HG03439 (cell line): ENCODE measurements at regions not wholly inside any gene's neighbourhood (a gene's known extent, or its start where the extent isn't known, plus 50 kb on each side); places are given as distances from the start of the nearest gene placed in this dataset.
"Not testable (repeated sequence)": the region's sequence is repeated elsewhere in the genome, so short reads cannot be mapped to it uniquely, and the experiment has no call there.

Experiments used
- ATAC-seq: cut with Tn5 transposase; IDR thresholded peaks from one replicate; pipeline ENCODE4 v1.9.1; 2021; ENCODE audit warnings: mild to moderate bottlenecking, moderate library complexity; ENCODE audit not compliant: unreplicated experiment

- not testable (repeated sequence) for ATAC-seq
Measured at GRCh38 chr7:145805496-145805895, 311.1 kb upstream of the CNTNAP2 start.

DNA sequence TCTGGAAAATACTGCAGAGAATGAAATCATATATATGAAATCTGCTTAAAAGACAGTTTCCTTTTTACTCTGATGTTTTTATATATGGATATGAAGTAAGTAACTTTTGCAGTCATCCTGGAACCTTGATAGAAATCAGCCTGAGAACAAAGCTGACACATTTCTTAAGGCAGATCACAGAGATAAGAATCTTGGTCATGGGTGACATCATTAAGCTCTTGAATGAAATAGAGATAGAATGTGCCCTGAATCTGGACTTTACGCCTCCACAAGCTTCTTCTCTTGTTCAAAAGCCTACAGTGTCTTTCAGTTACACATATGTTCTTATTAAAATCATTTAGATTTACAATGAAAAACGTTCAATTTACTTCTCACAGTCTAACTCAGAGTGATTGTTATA, 319.1 kb upstream of the CNTNAP2 start:
- ATAC-seq = no peak

DNA sequence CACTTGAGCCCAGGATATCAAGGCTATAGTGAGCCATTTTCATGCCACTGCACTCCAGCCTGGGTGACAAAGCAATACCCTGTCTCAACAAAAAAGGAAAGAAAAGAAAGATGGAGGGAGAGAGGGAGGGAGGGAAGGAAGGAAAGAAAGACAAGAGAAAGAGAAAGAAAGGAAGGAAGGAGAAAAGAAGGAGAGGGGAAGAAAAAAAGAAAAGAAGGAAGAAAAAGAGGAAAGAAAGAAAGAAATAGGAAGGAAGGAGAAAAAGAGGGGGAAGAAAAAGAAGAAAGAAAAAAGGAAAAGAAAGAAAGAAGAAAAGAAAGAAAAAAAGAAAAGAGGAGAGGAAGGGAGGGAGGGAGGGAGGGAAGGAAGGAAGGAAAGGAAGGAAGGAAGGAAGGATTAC, 321.5 kb upstream of the CNTNAP2 start:
- ATAC-seq = no peak

DNA sequence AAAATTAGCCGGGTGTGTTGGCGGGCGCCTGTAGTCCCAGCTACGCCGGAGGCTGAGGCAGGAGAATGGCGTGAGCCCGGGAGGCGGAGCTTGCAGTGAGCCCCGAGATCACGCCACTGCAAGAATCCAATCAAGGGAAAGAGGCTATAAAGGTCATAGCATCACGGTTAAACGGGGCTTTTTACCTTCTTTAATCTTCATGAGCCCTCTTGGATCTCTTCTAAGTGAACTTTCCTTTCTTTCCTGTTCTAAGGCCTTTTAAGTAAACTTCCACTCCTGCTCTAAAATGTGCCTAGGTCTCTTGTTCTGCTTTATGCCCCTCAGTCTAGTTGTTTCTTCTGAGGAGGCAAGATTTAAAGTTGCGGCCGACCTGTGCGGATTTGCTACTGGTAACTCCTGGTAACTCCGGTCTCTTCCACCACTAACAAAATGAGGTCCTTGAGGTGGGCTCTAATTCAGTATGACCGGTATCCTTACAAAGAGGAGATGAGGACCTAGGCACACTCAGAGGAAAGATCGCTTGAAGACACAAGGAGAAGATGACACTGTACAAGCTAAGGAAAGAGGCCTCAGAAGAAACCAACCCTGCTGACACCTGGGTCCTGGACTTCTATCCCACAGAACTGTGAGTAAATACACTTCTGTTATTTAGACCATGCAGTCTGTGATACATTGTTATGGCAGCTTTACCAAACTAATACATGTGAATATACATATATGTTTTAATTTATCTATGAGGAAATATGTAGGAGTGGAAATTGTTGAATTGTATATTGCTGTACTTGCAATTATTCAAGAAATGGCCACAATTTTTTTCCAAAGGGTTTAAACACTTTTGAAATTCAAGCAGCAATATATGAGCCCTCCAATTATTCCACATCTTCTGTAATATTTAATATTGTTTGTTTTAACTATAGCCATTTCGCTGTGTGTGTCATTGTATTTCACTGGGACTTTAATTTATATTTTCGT, 331.5 kb upstream of the CNTNAP2 start:
- ATAC-seq = no peak

- ATAC-seq = not testable (repeated sequence)
Measured at GRCh38 chr7:145781388-145781787, 335.2 kb upstream of the CNTNAP2 start.

DNA sequence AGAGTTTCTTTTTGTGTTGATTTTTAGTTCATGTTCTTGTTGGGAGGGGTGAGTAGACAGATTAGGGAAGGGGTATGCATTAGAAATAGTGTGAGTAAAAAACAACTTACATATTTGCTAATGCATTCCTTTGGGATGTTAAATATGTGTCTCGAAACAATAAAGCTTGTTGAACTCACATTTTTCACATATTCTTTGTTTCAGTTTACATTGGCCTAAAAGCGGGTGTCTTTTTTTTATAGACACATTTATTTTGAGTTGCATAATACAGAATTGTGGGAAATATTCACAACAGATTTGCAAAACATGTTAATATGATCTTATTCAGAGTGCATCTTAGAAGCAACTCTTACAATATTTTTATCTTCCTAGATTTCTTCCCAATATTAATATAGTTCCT, 337.5 kb upstream of the CNTNAP2 start:
- ATAC-seq = no peak

DNA sequence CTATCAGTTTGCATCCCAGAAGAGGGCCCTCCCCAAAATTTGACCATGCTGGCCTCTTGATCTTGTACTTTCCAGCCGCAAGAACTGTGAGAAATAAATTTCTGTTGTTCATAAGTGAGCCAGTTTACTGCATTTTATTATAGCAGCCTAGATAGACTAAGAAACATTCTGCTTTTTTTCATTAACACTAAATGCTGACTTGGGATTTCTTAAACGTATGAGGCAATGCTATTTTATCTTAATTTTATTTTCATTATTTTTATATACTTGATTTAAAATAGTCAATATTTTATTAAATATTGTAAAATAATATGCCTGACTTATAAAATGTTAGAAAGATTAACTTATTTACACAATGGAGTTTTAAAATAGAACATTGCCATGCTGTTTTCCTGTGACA, 341.8 kb upstream of the CNTNAP2 start:
- no peak for ATAC-seq

GRCh38 chr7:145753004-145753403, 363.6 kb upstream of the CNTNAP2 start:
- no peak for ATAC-seq

- no peak for ATAC-seq
Measured at GRCh38 chr7:145737617-145738016, 379.0 kb upstream of the CNTNAP2 start.

DNA sequence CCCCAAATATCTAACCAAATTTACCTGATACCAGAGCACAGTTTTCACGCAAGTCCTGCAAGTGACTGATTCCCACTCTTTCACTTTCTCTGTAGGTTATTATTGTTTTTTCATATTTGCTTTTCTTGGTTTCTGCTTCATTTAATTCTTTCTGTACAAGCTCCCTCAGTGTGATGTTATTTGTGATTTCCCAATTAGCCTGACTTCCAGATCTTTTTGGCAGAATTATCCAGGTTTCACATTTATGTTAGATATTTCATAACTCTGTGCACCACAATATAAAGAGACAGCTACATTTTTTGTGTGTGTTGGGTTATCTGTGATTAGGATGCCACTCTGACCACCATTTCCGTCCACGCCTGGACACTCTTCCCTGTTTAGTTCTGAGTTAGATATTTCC, 381.5 kb upstream of the CNTNAP2 start:
- no peak for ATAC-seq

- ATAC-seq = no peak
Measured at GRCh38 chr7:145732521-145732920, 384.1 kb upstream of the CNTNAP2 start.

- ATAC-seq = no peak
Measured at GRCh38 chr7:145729691-145730090, 386.9 kb upstream of the CNTNAP2 start.

- no peak for ATAC-seq
Measured at GRCh38 chr7:145718129-145718528, 398.5 kb upstream of the CNTNAP2 start.

- no peak for ATAC-seq
Measured at GRCh38 chr7:145700488-145700887, 416.1 kb upstream of the CNTNAP2 start.

DNA sequence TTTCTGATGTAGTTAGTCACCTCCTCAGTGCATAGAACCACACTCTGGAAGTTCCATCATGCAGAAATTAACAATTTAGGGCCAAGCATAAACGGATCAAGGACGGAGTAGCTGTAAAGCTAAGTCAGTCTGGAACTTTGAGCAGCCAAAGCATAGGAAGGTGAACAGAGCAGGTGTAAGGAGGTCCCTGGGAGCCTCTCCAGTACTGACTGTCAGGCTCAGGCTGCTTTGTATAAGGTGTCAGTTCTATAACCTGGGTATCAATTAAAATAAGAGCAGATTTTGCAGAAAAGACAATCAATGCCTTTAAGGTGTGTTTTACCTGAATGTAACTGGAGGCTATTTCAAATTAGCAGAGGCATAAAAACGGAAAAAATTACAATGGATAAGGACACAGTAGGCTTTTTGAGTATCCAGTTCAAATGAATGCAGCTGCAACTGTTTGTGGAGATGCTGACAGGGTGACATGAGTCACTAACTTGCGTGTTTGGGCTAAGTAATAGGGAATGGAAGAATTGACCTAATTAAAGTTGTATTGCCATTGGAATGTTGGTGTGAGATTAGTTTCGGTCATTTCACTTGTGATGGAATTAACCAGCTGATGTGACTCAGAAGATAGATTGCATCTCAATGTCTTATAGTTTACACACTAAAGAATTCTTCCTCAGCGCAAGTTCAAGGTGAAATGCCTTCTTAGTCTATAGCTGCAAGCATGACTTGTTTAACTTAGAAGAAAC, 417.9 kb upstream of the CNTNAP2 start:
- no peak for ATAC-seq

DNA sequence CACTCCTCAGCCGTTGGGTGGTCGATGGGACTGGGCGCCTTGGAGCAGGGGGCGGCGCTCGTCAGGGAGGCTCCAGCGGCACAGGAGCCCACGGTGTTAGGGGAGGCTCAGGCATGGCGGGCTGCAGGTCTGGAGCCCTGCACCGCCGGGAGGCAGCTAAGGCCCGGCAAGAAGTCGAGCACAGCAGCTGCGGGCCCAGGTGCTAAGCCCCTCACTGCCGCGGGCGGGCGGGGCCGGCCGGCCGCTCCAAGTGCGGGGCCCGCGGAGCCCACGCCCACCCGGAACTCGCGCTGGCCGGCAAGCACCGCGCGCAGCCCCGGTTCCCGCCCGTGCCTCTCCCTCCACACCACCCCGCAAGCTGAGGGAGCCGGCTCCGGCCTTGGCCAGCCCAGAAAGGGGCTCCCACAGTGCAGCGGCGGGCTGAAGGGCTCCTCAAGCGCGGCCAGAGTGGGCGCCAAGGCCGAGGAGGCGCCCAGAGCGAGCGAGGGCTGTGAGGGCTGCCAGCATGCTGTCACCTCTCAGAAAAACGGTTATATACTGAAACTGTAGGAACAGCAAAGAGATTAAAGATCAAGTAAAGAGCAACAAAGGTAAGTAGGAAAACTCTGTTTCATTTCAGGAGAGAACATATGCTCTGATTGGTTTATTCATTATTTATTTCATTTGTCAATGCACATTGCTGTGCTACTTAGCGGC, 419.0 kb upstream of the CNTNAP2 start:
- ATAC-seq = not testable (repeated sequence)

DNA sequence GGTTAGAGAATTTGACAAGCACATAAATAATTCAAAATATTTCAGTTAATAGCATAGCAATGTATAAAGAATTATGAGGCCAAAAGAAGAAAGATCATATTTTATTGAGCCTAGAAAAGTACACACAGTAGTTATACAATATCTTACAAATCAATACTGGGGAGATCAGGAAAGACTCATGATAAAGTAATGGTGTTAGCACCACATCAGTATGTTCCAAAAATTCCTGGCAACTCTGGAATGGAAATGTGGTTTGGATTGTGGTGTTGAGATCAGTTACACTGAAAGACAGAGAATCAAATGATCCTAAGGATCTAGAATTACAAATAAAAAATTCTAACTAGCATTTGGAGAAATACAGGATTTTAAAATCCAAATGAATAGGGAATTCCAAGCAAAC, 420.5 kb upstream of the CNTNAP2 start:
- ATAC-seq = no peak

DNA sequence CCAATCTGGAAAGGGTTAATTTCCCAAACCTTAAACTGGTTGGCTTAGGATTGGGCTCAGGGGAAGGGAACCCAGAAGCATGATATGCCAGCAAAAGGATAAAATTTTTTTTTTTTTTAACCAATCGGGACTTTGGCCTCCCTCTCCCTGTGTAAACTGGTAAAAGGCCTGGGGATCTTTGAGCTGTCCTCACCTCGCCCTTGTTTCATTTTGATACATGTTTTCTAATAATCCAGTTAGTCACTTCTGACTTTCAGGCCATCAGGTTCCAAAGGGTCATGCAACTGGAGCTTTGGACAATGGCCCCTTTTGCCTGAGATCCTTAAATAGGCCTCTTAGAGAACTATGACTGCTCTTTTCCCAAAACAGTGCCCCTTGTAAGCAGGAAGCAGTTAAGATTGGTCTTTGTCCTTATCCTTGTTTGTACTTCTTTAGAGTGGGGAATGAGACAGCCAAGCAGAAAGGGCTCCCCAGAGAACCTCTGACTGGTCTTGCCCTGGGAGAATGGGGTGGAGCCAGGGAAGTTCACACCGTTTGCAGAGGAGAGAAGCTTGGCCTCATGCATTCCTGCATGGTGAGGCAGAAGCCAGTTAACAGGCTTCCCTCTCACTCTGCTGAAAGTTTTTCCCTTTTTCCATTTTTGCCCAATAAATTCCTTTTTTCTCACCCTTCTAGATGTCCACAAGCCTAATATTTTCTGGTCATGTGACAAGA, 424.2 kb upstream of the CNTNAP2 start:
- no peak for ATAC-seq

DNA sequence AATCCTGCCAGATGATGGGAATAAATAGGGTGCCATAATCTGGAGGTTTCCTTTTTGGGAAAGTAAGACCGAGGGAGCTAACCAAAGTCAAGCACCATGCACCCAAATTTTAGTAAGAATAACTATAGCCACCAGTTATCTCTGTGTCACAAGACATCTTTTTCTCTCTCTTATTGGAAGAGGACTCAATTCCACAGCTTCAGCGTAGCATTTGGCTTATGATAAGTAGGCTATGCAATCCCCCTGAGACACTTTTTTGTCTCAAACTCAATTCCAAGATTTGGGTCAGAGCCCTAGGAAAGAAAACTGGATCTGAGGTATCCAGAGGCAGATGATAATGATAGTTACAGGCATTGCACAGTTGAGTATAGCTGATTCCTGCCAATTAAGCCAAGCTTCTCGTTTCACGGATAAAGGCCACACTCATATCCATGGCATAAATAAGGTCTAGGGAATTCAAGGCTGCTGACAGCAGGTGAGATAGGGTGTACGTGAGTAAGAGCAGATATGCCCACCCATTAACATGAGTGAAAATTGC, 425.2 kb upstream of the CNTNAP2 start:
- no peak for ATAC-seq

- ATAC-seq = no peak
Measured at GRCh38 chr7:145681646-145682045, 435.0 kb upstream of the CNTNAP2 start.

DNA sequence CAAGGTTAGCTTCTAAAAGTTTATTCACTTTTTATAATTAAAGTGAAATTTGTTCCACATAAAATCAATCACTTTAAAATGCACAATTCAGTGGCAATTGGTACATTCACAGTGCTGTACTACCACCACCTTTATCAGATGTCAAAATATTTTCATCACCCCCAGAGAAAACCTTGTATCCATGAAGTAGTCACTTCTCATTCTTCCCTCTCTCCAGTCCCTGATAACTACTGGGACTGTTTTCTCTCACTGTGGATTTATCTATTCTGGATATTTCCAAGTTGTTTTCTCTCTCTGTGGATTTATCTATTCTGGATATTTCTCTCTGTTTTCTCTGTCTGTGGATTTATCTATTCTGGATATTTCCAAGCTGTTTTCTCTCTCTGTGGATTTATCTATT, 435.4 kb upstream of the CNTNAP2 start:
- ATAC-seq = no peak
